K562 (cell line): ENCODE measurements at regions not wholly inside any gene's neighbourhood (a gene's known extent, or its start where the extent isn't known, plus 50 kb on each side); places are given as distances from the start of the nearest gene placed in this dataset.

Experiments used
- KDM1A ChIP-seq, 2 experiments: fragments of 450-650 bp; IDR thresholded peaks; 2 replicates each; pipeline ENCODE4 v1.6.1; 2016; ENCODE audit warnings: mild to moderate bottlenecking in 2 of 2
- NFE2L1 ChIP-seq: fragments of 450-650 bp; IDR thresholded peaks from 2 replicates; pipeline ENCODE4 v1.6.1; 2016; ENCODE audit warnings: missing genetic modification characterization, low read depth, mild to moderate bottlenecking, missing compliant biosample characterization, moderate library complexity, borderline replicate concordance

- TF ChIP-seq KDM1A (IDR thresholded peaks at IDR 0.05) (no peak), NFE2L1 (tag) (no peak)
These were observed 1402.9 kb upstream of the PABPC4L start for GRCh38 chr4:135604531-135604930.
